Renal pelvis (tissue), 1 donor: ENCODE measurements at regions not wholly inside any gene's neighbourhood (a gene's known extent, or its start where the extent isn't known, plus 50 kb on each side); places are given as distances from the start of the nearest gene placed in this dataset.
"Not testable (repeated sequence)": the region's sequence is repeated elsewhere in the genome, so short reads cannot be mapped to it uniquely, and the experiment has no call there.

Experiments
- DNase-seq: peaks from one replicate; pipeline ENCODE4 v3.0.0-alpha.2; 2013

- DNase-seq = not testable (repeated sequence)
Measured at GRCh38 chr6:60574723-60575122, 1711.3 kb downstream of the KHDRBS2 start.

GRCh38 chr6:60572607-60573006, 1713.4 kb downstream of the KHDRBS2 start:
- DNase-seq = not testable (repeated sequence)

GRCh38 chr6:60571293-60572016, 1714.6 kb downstream of the KHDRBS2 start:
- not testable (repeated sequence) for DNase-seq

- DNase-seq = not testable (repeated sequence)
Measured at GRCh38 chr6:60570599-60570998, 1715.4 kb downstream of the KHDRBS2 start.

GRCh38 chr6:60567447-60568187, 1718.4 kb downstream of the KHDRBS2 start:
- not testable (repeated sequence) for DNase-seq

- not testable (repeated sequence) for DNase-seq
Measured at GRCh38 chr6:60566387-60566786, 1719.6 kb downstream of the KHDRBS2 start.

GRCh38 chr6:60559702-60560101, 1726.3 kb downstream of the KHDRBS2 start:
- DNase-seq = not testable (repeated sequence)

GRCh38 chr6:60547340-60547739, 1738.7 kb downstream of the KHDRBS2 start:
- DNase-seq = not testable (repeated sequence)

GRCh38 chr6:60524770-60525169, 1761.3 kb downstream of the KHDRBS2 start:
- not testable (repeated sequence) for DNase-seq

- DNase-seq = not testable (repeated sequence)
Measured at GRCh38 chr6:60477747-60478146, 1808.3 kb downstream of the KHDRBS2 start.

GRCh38 chr6:60473805-60474204, 1812.2 kb downstream of the KHDRBS2 start:
- DNase-seq = not testable (repeated sequence)

GRCh38 chr6:60471426-60471825, 1814.6 kb downstream of the KHDRBS2 start:
- not testable (repeated sequence) for DNase-seq

- not testable (repeated sequence) for DNase-seq
Measured at GRCh38 chr6:60450428-60450827, 1835.6 kb downstream of the KHDRBS2 start.

GRCh38 chr6:60444532-60444931, 1841.5 kb downstream of the KHDRBS2 start:
- not testable (repeated sequence) for DNase-seq

- DNase-seq = not testable (repeated sequence)
Measured at GRCh38 chr6:60439709-60440108, 1846.3 kb downstream of the KHDRBS2 start.

- not testable (repeated sequence) for DNase-seq
Measured at GRCh38 chr6:60422691-60423090, 1863.3 kb downstream of the KHDRBS2 start.

GRCh38 chr6:60416118-60416517, 1869.9 kb downstream of the KHDRBS2 start:
- DNase-seq = not testable (repeated sequence)

- not testable (repeated sequence) for DNase-seq
Measured at GRCh38 chr6:60408747-60409146, 1877.3 kb downstream of the KHDRBS2 start.

GRCh38 chr6:60403268-60403667, 1882.8 kb downstream of the KHDRBS2 start:
- not testable (repeated sequence) for DNase-seq

- not testable (repeated sequence) for DNase-seq
Measured at GRCh38 chr6:60402490-60402889, 1883.5 kb downstream of the KHDRBS2 start.

- DNase-seq = not testable (repeated sequence)
Measured at GRCh38 chr6:60395261-60395660, 1890.8 kb downstream of the KHDRBS2 start.

- DNase-seq = not testable (repeated sequence)
Measured at GRCh38 chr6:60392969-60393368, 1893.1 kb downstream of the KHDRBS2 start.

GRCh38 chr6:60389094-60389493, 1896.9 kb downstream of the KHDRBS2 start:
- not testable (repeated sequence) for DNase-seq
